IPS DF 6.9 (cell line): ENCODE measurements at regions not wholly inside any gene's neighbourhood (a gene's known extent, or its start where the extent isn't known, plus 50 kb on each side); places are given as distances from the start of the nearest gene placed in this dataset.

ENCODE experiments used
- DNase-seq: peaks from one replicate; pipeline ENCODE4 v3.0.0-alpha.2; 2013; ENCODE audit warnings: low read depth, low spot score
- H3K27ac ChIP-seq: one replicate; pipeline ENCODE4 v1.5.1; 2013; ENCODE audit warnings: low read length, control low read depth
- H3K27me3 ChIP-seq: 2 replicates; pipeline ENCODE4 v1.6.1; 2013; ENCODE audit warnings: mild to moderate bottlenecking, low read length; ENCODE audit not compliant: control insufficient read depth, insufficient read depth
- H3K36me3 ChIP-seq: 2 replicates; pipeline ENCODE4 v1.6.1; 2013; ENCODE audit warnings: low read length; ENCODE audit not compliant: control insufficient read depth, insufficient read depth
- H3K4me1 ChIP-seq: 2 replicates; pipeline ENCODE4 v1.6.1; 2013; ENCODE audit warnings: low read length; ENCODE audit not compliant: control insufficient read depth, insufficient read depth
- H3K4me3 ChIP-seq: 2 replicates; pipeline ENCODE4 v1.5.1; 2013; ENCODE audit warnings: mild to moderate bottlenecking, low read length
- H3K9me3 ChIP-seq: 2 replicates; pipeline ENCODE4 v1.6.1; 2013; ENCODE audit warnings: low read length, inconsistent platforms; ENCODE audit not compliant: control insufficient read depth, insufficient read depth
- WGBS: extraction: QIAGEN DNeasy Blood & Tissue Kit; methylation state at CpG from one replicate; pipeline ENCODE4 v1.1.7; 2013; ENCODE audit warnings: mixed read lengths, missing lambda C conversion rate; ENCODE audit not compliant: insufficient read length, insufficient coverage; 5-methylcytosine and 5-hydroxymethylcytosine counted together

DNA sequence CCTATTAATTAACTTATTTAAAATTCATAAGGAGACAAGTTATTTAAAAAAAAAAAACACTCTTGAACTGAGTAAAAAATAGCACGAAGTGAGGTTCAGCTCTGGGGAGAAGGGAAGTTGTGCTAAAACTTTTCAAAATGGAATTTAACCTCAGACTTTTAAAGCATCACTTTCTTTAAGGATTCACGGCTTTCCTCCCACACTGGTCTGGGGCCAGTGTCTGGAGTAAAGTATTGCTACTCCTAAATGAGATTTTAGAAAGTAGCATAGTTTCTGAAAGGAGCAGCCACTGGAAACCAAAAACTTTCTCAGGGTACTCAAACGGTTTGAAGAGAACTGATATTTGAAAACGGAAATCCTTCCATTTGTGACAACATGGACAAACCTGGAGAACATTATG lies 97.7 kb upstream of the CYP1B1 start:
- no peak overlapping the region for H3K27ac ChIP-seq
- H3K9me3 ChIP-seq = no peaks in the 10 kb centered on the region
- no peak overlapping the region for H3K4me3 ChIP-seq
- DNase-seq = no peak
- no peaks in the 10 kb centered on the region for H3K4me1 ChIP-seq
- H3K27me3 ChIP-seq = no peaks in the 10 kb centered on the region; the same call in 1 of the 2 replicates
- no CpG with 5 or more reads among the region's 4 CpGs for WGBS
- no peaks in the 10 kb centered on the region for H3K36me3 ChIP-seq

DNA sequence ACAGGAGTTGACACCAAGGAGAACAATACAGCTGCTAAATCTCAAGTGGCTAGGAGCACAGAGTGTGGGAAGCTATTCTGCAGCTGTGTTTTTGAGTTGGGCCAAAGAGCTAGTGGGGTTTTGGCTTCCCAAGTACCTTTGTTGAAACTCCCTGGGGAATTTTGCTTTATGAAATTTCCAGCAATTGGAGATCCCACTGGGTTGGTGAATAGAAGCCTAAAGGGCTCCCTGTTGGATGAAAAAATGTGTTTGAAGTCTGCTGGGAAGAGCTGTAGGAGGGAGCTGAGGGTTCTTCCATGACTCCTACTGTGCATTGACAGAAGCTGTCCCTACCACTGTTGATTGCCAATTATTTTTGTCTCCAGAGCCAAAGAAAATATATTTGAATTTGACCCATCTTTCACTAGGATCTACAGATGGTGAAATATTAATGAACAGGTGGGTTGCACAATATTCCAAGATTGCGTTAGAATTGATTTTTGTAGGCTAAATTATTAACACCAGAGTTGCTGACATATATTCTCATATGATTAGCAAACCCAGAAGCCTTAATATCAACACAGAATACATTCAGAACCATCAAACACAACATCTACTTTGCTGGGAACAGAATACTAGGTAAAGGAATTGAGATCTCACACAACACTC lies 95.4 kb upstream of the CYP1B1 start:
- Histone ChIP-seq H3K36me3 (no peaks in the 10 kb centered on the region), H3K9me3 (no peaks in the 10 kb centered on the region), H3K27me3 (no peaks in the 10 kb centered on the region; the same call in 1 of the 2 replicates), H3K4me3 (no peak overlapping the region), H3K4me1 (no peaks in the 10 kb centered on the region), H3K27ac (no peak overlapping the region)
- DNase-seq = no peak
- no CpG with 5 or more reads among the region's 1 CpG for WGBS

DNA sequence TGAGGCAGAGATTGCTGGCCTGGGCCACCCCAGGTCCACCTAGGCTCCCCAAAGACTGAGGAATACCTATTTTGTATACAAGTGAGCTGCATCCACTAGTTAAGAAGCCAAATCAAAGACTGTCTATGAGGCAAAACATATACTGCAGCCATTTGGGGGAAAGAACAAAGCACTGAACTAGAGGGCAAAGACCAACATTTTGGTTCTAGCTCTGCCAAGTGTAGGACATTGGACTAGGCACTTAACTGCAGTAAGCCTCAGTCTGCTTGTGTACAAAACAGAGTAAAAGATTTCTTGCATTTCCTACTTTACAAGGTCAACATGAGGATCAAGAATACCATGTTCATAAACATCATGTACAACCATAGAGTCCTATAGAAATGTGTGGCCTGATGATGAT lies 94.8 kb upstream of the CYP1B1 start:
- H3K27ac ChIP-seq = no peak overlapping the region
- no peaks in the 10 kb centered on the region for H3K36me3 ChIP-seq
- H3K4me3 ChIP-seq = no peak overlapping the region
- no peak for DNase-seq
- H3K27me3 ChIP-seq = no peaks in the 10 kb centered on the region; the same call in 1 of the 2 replicates
- no peaks in the 10 kb centered on the region for H3K9me3 ChIP-seq
- H3K4me1 ChIP-seq = no peaks in the 10 kb centered on the region

DNA sequence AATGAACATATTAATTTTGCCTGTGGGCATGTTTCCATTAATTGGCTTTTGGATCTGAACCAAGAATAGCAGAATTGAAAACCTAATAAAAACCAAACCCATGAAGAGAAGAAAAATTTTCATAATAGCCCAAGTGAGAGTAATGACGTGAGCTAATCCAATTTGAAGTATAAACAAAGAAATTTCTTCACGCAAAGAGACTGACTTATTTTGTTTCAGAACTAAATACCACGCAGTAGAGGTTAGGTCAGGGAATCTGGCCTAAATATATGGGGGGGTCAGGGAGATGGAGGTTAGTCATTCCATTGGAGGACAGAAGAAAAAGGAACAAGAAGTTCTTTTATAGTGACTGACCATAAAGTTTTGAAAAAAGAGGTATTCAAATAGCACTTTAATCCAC lies 94.1 kb upstream of the CYP1B1 start:
- Histone ChIP-seq H3K27me3 (no peaks in the 10 kb centered on the region; the same call in 1 of the 2 replicates), H3K4me3 (no peak overlapping the region), H3K36me3 (no peaks in the 10 kb centered on the region), H3K27ac (no peak overlapping the region), H3K9me3 (no peaks in the 10 kb centered on the region), H3K4me1 (no peaks in the 10 kb centered on the region)
- WGBS = no CpG with 5 or more reads among the region's 3 CpGs
- DNase-seq = no peak

DNA sequence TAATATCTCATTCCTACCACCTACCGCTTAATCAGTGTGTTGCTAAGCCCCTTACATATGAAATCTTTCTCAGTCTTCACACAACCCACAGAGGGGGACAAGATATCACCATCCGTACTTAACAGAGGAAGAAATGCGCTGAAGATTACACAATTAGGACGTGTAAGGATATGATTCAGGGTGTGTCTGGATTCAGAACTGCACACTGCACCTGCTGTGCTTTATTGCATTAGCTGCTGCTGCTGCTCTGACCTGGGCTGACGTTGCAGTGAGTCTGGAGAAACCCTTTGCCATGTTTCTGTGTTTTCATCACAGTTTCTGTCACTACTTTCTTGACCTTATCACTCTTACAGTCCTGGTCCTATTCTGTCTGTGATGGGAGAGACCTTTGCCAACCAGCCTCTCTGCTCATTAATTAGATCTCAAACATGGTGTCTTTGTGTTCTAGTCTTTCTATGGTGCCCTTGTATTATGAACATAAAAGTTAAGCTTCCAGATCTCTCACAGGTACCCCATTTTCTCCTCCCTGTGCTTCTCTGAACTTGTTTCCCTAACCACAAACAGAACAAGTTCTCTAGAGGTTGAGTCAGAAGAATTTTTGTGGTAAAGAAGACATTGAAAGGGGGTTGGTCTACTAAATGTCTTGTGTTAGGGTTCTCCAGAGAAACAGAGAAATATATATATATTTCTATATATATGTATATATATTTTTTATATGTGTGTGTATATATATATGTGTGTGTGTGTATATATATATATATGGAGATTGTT lies 92.9 kb upstream of the CYP1B1 start:
- WGBS = no CpG with 5 or more reads among the region's 5 CpGs
- no peaks in the 10 kb centered on the region for H3K4me1 ChIP-seq
- H3K27me3 ChIP-seq = no peaks in the 10 kb centered on the region; the same call in 1 of the 2 replicates
- H3K36me3 ChIP-seq = no peaks in the 10 kb centered on the region
- no peak for DNase-seq
- H3K4me3 ChIP-seq = no peak overlapping the region
- H3K9me3 ChIP-seq = no peaks in the 10 kb centered on the region
- H3K27ac ChIP-seq = no peak overlapping the region

DNA sequence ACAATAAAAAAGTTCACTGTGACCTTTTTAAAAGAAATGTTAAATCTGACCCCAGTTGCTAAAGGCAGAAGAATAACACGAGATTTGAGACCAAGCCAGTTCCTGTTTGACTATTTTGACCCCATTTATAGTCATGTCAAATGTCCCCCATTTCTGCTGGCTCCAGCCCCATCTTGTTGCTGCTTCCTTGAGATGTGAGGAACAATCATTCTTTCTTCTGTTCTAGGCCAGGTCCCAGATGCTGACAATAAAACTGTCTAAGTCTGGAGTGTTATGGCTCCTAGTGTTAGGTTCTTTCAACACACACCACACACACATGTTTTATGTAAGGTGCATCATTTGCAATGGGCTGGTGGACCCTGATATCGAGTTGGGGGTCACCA lies 92.0 kb upstream of the CYP1B1 start:
- H3K27me3 ChIP-seq = no peaks in the 10 kb centered on the region; the same call in 1 of the 2 replicates
- H3K36me3 ChIP-seq = no peaks in the 10 kb centered on the region
- no CpG with 5 or more reads among the region's 2 CpGs for WGBS
- no peaks in the 10 kb centered on the region for H3K9me3 ChIP-seq
- no peak overlapping the region for H3K27ac ChIP-seq
- H3K4me1 ChIP-seq = no peaks in the 10 kb centered on the region
- DNase-seq = no peak
- H3K4me3 ChIP-seq = no peak overlapping the region

DNA sequence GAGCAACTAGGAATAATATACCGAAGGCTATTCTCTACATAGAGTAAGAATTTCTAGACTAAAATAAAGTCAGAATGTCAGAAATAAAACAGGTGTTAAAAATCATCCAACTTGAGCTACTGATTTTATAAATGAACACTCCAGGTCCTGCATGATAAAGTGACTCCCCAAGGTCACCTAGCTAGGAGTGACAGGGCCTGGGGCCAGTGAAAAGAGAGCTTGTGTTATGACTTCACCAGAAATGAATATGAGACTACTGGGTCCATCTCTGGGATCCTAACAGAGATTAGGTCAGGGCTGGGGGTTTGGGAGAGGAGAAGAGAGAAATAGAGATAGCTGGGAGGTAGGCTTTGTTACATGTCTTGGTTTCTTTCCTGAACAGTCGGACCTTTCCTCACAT lies 89.7 kb upstream of the CYP1B1 start:
- no peaks in the 10 kb centered on the region; the same call in 1 of the 2 replicates for H3K27me3 ChIP-seq
- H3K4me1 ChIP-seq = no peaks in the 10 kb centered on the region
- DNase-seq = no peak
- H3K4me3 ChIP-seq = no peak overlapping the region
- H3K36me3 ChIP-seq = no peaks in the 10 kb centered on the region
- no peaks in the 10 kb centered on the region for H3K9me3 ChIP-seq
- no peak overlapping the region for H3K27ac ChIP-seq
- WGBS = no CpG with 5 or more reads among the region's 2 CpGs

DNA sequence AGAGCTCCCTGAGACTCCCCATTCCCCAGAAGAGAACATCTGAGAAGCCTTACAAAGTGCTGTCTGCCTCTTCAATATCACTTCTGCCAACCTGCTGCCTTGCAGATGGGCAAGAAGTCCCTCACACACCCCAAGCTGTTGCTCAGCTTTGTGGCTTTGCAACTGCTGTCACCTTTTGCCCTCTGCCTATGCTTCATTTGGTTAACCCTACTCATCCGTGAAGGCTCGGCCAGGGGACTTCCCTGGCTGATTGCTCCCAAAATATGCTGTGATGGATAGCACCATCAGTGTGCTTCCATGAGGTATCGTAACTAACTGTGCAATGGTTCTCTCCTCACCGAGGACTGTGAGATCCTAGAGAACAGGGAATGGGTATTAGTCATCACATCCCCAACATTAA lies 88.9 kb upstream of the CYP1B1 start:
- Histone ChIP-seq H3K36me3 (no peaks in the 10 kb centered on the region), H3K27ac (no peak overlapping the region), H3K9me3 (no peaks in the 10 kb centered on the region), H3K4me3 (no peak overlapping the region), H3K4me1 (no peaks in the 10 kb centered on the region; the same call in 1 of the 2 replicates), H3K27me3 (no peaks in the 10 kb centered on the region; the same call in 1 of the 2 replicates)
- no peak for DNase-seq
- no CpG with 5 or more reads among the region's 4 CpGs for WGBS

DNA sequence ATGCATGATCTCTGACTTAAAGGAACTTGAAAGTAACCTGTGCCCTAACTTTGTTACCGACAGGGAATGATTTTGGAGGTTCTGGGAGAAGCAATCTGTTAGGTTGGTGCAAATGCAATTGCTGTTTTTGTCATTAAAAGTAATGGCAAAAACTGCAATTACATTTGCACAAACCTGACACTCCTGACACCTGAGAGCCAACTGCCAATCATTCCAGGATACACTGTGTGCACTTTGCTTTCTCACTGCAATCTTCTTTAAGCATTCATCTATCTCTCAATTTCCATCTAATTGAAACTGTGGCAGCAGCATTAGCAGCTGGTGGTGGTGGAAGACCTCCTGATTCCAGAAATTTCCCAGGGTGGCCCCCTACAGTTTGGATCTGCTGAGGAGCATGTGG lies 87.6 kb upstream of the CYP1B1 start:
- no peaks in the 10 kb centered on the region; the same call in 1 of the 2 replicates for H3K4me1 ChIP-seq
- H3K4me3 ChIP-seq = no peak overlapping the region
- WGBS = no CpG with 5 or more reads among the region's 1 CpG
- H3K27me3 ChIP-seq = no peaks in the 10 kb centered on the region
- DNase-seq = no peak
- no peak overlapping the region for H3K27ac ChIP-seq
- no peaks in the 10 kb centered on the region for H3K9me3 ChIP-seq
- H3K36me3 ChIP-seq = no peaks in the 10 kb centered on the region

DNA sequence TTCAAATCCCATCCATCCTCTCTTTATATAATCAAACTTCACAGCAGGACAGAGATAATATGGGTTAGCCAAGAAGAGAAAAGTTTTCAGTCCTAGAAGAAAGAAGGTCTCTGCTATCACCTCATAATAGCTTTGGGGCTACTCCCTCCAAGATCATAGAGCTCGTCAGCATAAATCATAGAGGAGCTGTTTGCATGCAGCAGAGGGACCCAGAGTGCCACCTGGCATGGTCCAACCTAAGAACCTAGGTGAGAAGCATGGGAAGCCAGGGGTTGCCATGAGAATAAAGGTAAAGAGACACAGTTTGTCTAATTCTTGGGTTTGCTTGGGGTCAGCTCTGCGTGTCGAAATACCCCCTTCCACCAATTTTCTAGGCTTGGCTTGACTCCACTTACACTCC lies 87.1 kb upstream of the CYP1B1 start:
- no CpG with 5 or more reads among the region's 3 CpGs for WGBS
- Histone ChIP-seq H3K36me3 (no peaks in the 10 kb centered on the region), H3K9me3 (no peaks in the 10 kb centered on the region), H3K4me1 (no peaks in the 10 kb centered on the region; the same call in 1 of the 2 replicates), H3K4me3 (no peak overlapping the region), H3K27ac (no peak overlapping the region), H3K27me3 (no peaks in the 10 kb centered on the region)
- DNase-seq = no peak
